HepG2 (cell line): ENCODE measurements at regions not wholly inside any gene's neighbourhood (a gene's known extent, or its start where the extent isn't known, plus 50 kb on each side); places are given as distances from the start of the nearest gene placed in this dataset.

Experiments used
- ATAC-seq: fragments of 200-7000 bp; cut with Tn5 transposase; 3 replicates; pipeline ENCODE4 v1.9.1; 2020; ENCODE audit warnings: mild to moderate bottlenecking, moderate library complexity
- BruUV-seq: library from RNA; stranded (reverse); fragments of 400-500 nt; replicated peaks from 2 replicates; lab custom pipeline; 2021; lab: Mats Ljungman, UMichigan
- CTCF ChIA-PET: fragments of 300-600 bp; formaldehyde crosslinking; extraction: SDS; loops from one replicate; lab custom pipeline; 2021; ENCODE audit warnings: low total read pairs, inconsistent platforms, low intra/inter-chr PET ratio; lab: Yijun Ruan, JAX
- POLR2A ChIA-PET: fragments of 350-600 bp; sonication (Branson Sonifier 250); formaldehyde crosslinking; loops from one replicate; lab custom pipeline; 2020; ENCODE audit warnings: antibody characterized with exemption, inconsistent platforms; lab: Yijun Ruan, JAX
- DNase-seq: peaks from one replicate; pipeline ENCODE4 v3.0.0-alpha.2; 2015; ENCODE audit warnings: low spot score
- FAIRE-seq: peaks from 3 replicates; lab custom pipeline; 2011; peaks lifted over from hg19 to GRCh38; lab: Jason Lieb, UNC
- H2AFZ ChIP-seq: one replicate; pipeline ENCODE4 v1.6.1; 2011; ENCODE audit warnings: low read length, inconsistent platforms
- H3K27ac ChIP-seq: fragments of 300-600 bp; 3 replicates; pipeline ENCODE4 v1.8.0; 2011; ENCODE audit warnings: mixed run types, mild to moderate bottlenecking, mixed read lengths, low read length, inconsistent platforms; ENCODE audit not compliant: insufficient read depth; ENCODE audit errors: extremely low read length
- H3K27me3 ChIP-seq, 2 experiments: fragments of 200-600 bp in 1 of 2; 2 replicates in 1 of 2; 3 replicates in 1 of 2; pipeline versions ENCODE4 v1.6.0 to v1.8.0; 2011; ENCODE audit warnings: low read length in 2 of 2, mild to moderate bottlenecking in 2 of 2, moderate library complexity in 2 of 2, inconsistent platforms in 1 of 2; ENCODE audit not compliant: insufficient read depth in 2 of 2, control insufficient read depth in 1 of 2
- H3K36me3 ChIP-seq, 2 experiments: fragments of 200-600 bp in 1 of 2; replicated peaks in 1 of 2; 2 replicates in 1 of 2; 3 replicates in 1 of 2; pipeline versions ENCODE4 v1.5.1 to v1.8.0; 2011; ENCODE audit warnings: low read length in 2 of 2, inconsistent platforms in 1 of 2; ENCODE audit not compliant: insufficient read depth in 2 of 2, control insufficient read depth in 1 of 2
- H3K4me1 ChIP-seq: 2 replicates; pipeline ENCODE4 v1.5.1; 2012; ENCODE audit warnings: low read length, inconsistent platforms; ENCODE audit not compliant: insufficient read depth
- H3K4me2 ChIP-seq: 2 replicates; pipeline ENCODE4 v1.6.0; 2011; ENCODE audit warnings: low read depth, low read length, inconsistent platforms
- H3K4me3 ChIP-seq, 3 experiments: fragments of 200-600 bp in 1 of 3; sonication (generic), shearing (Covaris generic) in 1 of 3; replicated peaks in 1 of 3; 2 replicates each; pipeline ENCODE4 v1.5.1; 2011 to 2016; ENCODE audit warnings: low read length in 3 of 3, inconsistent platforms in 2 of 3, low read depth in 2 of 3, mild to moderate bottlenecking in 2 of 3, control low read depth in 1 of 3, mixed read lengths in 1 of 3; ENCODE audit not compliant: insufficient read depth in 1 of 3
- H3K79me2 ChIP-seq: one replicate; pipeline ENCODE4 v1.6.1; 2011; ENCODE audit warnings: low read length, inconsistent platforms; ENCODE audit not compliant: insufficient read depth
- H3K9ac ChIP-seq: 2 replicates; pipeline ENCODE4 v1.6.0; 2011; ENCODE audit warnings: mild to moderate bottlenecking, low read depth, low read length, inconsistent platforms; ENCODE audit not compliant: insufficient read depth
- H3K9me3 ChIP-seq: 2 replicates; pipeline ENCODE4 v1.5.1; 2012; ENCODE audit warnings: mild to moderate bottlenecking, low read length
- H4K20me1 ChIP-seq: 2 replicates; pipeline ENCODE4 v1.6.0; 2011; ENCODE audit warnings: inconsistent platforms, mild to moderate bottlenecking, low read length, moderate library complexity; ENCODE audit not compliant: insufficient read depth
- ATF1 ChIP-seq: IDR thresholded peaks from 2 replicates; pipeline ENCODE4 v1.6.1; 2016; ENCODE audit warnings: mild to moderate bottlenecking, control low read depth
- ATF7-NPFF ChIP-seq: sonication (generic); formaldehyde crosslinking; IDR thresholded peaks from 2 replicates; pipeline ENCODE4 v1.8.1; 2023; ENCODE audit warnings: mild to moderate bottlenecking, low read depth, missing genetic modification reagents, moderate library complexity
- DDIT3 ChIP-seq: sonication (generic); formaldehyde crosslinking; IDR thresholded peaks from 2 replicates; pipeline ENCODE4 v1.4.0; 2020; ENCODE audit warnings: mild to moderate bottlenecking, missing genetic modification reagents
- DR1 ChIP-seq: sonication (generic); formaldehyde crosslinking; IDR thresholded peaks from 2 replicates; pipeline ENCODE4 v1.8.0; 2021; ENCODE audit warnings: mild to moderate bottlenecking, missing genetic modification reagents, inconsistent platforms
- HNRNPK ChIP-seq: fragments of 200-400 bp; formaldehyde crosslinking; IDR thresholded peaks from 2 replicates; pipeline ENCODE4 v1.6.1; 2018; ENCODE audit warnings: low read length, low read depth, moderate library complexity, mild to moderate bottlenecking; ENCODE audit not compliant: poor library complexity, severe bottlenecking
- KAT7 ChIP-seq: IDR thresholded peaks from 2 replicates; pipeline ENCODE4 v1.6.1; 2018; ENCODE audit warnings: borderline replicate concordance, missing compliant biosample characterization
- MTA1 ChIP-seq: sonication (generic); formaldehyde crosslinking; IDR thresholded peaks from 2 replicates; pipeline ENCODE4 v1.4.0; 2020; ENCODE audit warnings: missing genetic modification reagents, mild to moderate bottlenecking, borderline replicate concordance
- NFIC ChIP-seq: IDR thresholded peaks from 2 replicates; pipeline ENCODE4 v1.6.1; 2012; ENCODE audit warnings: mild to moderate bottlenecking, low read length, inconsistent platforms
- NFYC ChIP-seq: IDR thresholded peaks from 2 replicates; pipeline ENCODE4 v1.6.1; 2016; ENCODE audit warnings: missing genetic modification reagents, missing compliant biosample characterization
- RXRA ChIP-seq: sonication (generic); formaldehyde crosslinking; IDR thresholded peaks from 2 replicates; pipeline ENCODE4 v1.5.1; 2020; ENCODE audit warnings: missing genetic modification reagents
- SOX5 ChIP-seq: IDR thresholded peaks from 2 replicates; pipeline ENCODE4 v1.6.1; 2016; ENCODE audit warnings: borderline replicate concordance
- ZNF589 ChIP-seq: sonication (generic); formaldehyde crosslinking; conservative IDR thresholded peaks from 2 replicates; pipeline ENCODE4 v1.8.0; 2022; ENCODE audit warnings: mild to moderate bottlenecking, moderate library complexity, missing genetic modification reagents
- ZNF788 ChIP-seq: sonication (generic); formaldehyde crosslinking; IDR thresholded peaks from 2 replicates; pipeline ENCODE4 v1.5.0; 2020; ENCODE audit warnings: mild to moderate bottlenecking, missing genetic modification reagents, borderline replicate concordance
- WGBS: methylation state at CpG from one replicate; pipeline ENCODE4 v1.1.6; 2017; ENCODE audit warnings: low lambda C conversion rate; 5-methylcytosine and 5-hydroxymethylcytosine counted together
- in situ Hi-C: cut with HindIII; loops from 2 replicates; pipeline ENCODE4 v1.10.0; 2017; ENCODE audit warnings: low pct_unique_long_range_greater_than_20kb; ENCODE audit not compliant: extremely low pct_ligation_motif_present
- intact Hi-C: fragments of 100-400 bp; cut with micrococcal nuclease; formaldehyde crosslinking; loops from one replicate; pipeline ENCODE4 v1.10.0; 2022; ENCODE audit not compliant: unreplicated experiment
- TF ChIP-seq, protein P1 (sequence below): sonication (generic); formaldehyde crosslinking; IDR thresholded peaks from 2 replicates; pipeline ENCODE4 v1.8.0; 2022; ENCODE audit warnings: low read depth, missing genetic modification reagents

GRCh38 chr6:19444481-19444880 is 392.7 kb upstream of the ID4 start:
- no peak for ATAC-seq
- BruUV-seq: no TSS peak
- in situ Hi-C loops (no loop called here), intact Hi-C loops (no loop called here)
- no peak overlapping the region for H3K9ac ChIP-seq
- FAIRE-seq: no peak
- no peaks in the 10 kb centered on the region for H3K36me3 ChIP-seq
- no peak overlapping the region for H3K4me3 ChIP-seq
- WGBS: 6% methylated on average over 1 of the region's 1 CpG
- POLR2A ChIA-PET: no interaction called here
- no peaks in the 10 kb centered on the region for H3K27me3 ChIP-seq
- CTCF ChIA-PET: no interaction called here
- TF ChIP-seq ATF7-NPFF (CRISPR knock-in tag) (no peak), DR1 (CRISPR knock-in tag) (no peak), DDIT3 (CRISPR knock-in tag) (no peak), ATF1 (CRISPR knock-in tag) (no peak), KAT7 (CRISPR knock-in tag) (no peak), RXRA (CRISPR knock-in tag) (no peak), ZNF788 (CRISPR knock-in tag) (no peak), HNRNPK (no peak), MTA1 (CRISPR knock-in tag) (no peak), SOX5 (no peak), NFYC (no peak), ZNF589 (CRISPR knock-in tag) (no peak), NFIC (no peak)
- TF ChIP-seq, protein P1, sequence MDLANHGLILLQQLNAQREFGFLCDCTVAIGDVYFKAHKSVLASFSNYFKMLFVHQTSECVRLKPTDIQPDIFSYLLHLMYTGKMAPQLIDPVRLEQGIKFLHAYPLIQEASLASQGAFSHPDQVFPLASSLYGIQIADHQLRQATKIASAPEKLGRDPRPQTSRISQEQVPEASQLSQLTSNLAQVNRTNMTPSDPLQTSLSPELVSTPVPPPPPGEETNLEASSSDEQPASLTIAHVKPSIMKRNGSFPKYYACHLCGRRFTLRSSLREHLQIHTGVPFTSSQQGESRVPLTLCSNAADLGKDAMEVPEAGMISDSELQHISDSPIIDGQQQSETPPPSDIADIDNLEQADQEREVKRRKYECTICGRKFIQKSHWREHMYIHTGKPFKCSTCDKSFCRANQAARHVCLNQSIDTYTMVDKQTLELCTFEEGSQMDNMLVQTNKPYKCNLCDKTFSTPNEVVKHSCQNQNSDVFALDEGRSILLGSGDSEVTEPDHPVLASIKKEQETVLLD (CRISPR knock-in tag): no peak
- H2AFZ ChIP-seq: no peak overlapping the region
- no peak overlapping the region for H3K4me2 ChIP-seq
- no peak for DNase-seq
- H3K9me3 ChIP-seq: peaks cover 8% of the 10 kb centered on the region
- H3K27ac ChIP-seq: no peak overlapping the region
- H3K79me2 ChIP-seq: no peaks in the 10 kb centered on the region
- no peaks in the 10 kb centered on the region for H4K20me1 ChIP-seq
- H3K4me1 ChIP-seq: no peaks in the 10 kb centered on the region
